Mesodermal cell (in vitro differentiated cells): ENCODE measurements at regions not wholly inside any gene's neighbourhood (a gene's known extent, or its start where the extent isn't known, plus 50 kb on each side); places are given as distances from the start of the nearest gene placed in this dataset.

Source experiments
- H3K27ac ChIP-seq: 2 replicates; pipeline ENCODE4 v1.7.0; 2013; ENCODE audit warnings: mild to moderate bottlenecking, low read depth, low read length, moderate library complexity; ENCODE audit not compliant: severe bottlenecking
- H3K36me3 ChIP-seq: 2 replicates; pipeline ENCODE4 v1.7.1; 2013; ENCODE audit warnings: mild to moderate bottlenecking, low read length, moderate library complexity; ENCODE audit not compliant: control insufficient read depth, insufficient read depth
- H3K4me1 ChIP-seq: one replicate; pipeline ENCODE4 v1.7.1; 2013; ENCODE audit warnings: mild to moderate bottlenecking, low read length; ENCODE audit not compliant: insufficient read depth, control insufficient read depth, poor library complexity, severe bottlenecking
- H3K4me3 ChIP-seq: 2 replicates; pipeline ENCODE4 v1.7.0; 2013; ENCODE audit warnings: low read length, control low read depth, mild to moderate bottlenecking; ENCODE audit not compliant: insufficient read depth, poor library complexity, severe bottlenecking; ENCODE audit errors: extremely low read depth
- H3K9me3 ChIP-seq: 2 replicates; pipeline ENCODE4 v1.7.1; 2013; ENCODE audit warnings: mild to moderate bottlenecking, low read length, moderate library complexity; ENCODE audit not compliant: control insufficient read depth
- WGBS, 2 experiments: methylation state at CpG; one replicate each; pipeline ENCODE4 v1.1.5; 2013; ENCODE audit warnings: missing lambda C conversion rate in 2 of 2; ENCODE audit not compliant: insufficient coverage in 2 of 2; 5-methylcytosine and 5-hydroxymethylcytosine counted together

DNA sequence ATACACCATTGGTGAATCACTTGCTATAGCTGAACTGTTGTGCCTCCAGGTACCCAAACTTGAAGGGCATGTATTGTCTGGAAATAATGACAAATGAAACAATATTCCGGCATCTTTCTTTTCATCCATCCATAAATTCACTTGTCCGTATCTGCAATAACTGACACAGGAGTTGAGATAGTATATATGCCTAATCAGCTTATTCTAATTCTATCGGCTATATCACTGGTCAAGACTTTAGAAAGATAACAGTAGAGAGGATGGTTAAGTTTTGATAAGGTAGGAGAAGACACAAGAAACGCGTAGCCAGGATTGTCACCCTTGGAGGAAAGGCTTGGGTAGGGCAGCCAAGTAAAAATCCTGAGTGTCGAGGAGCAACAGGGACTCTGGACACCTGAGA is 1634.6 kb upstream of the CELF4 start:
- Histone ChIP-seq H3K4me3 (no peak overlapping the region), H3K4me1 (no peaks in the 10 kb centered on the region), H3K36me3 (no peaks in the 10 kb centered on the region), H3K9me3 (no peaks in the 10 kb centered on the region), H3K27ac (no peak overlapping the region)
- 83 to 97% methylated on average over 2 to 3 of the region's 6 CpGs for WGBS, 2 experiments

DNA sequence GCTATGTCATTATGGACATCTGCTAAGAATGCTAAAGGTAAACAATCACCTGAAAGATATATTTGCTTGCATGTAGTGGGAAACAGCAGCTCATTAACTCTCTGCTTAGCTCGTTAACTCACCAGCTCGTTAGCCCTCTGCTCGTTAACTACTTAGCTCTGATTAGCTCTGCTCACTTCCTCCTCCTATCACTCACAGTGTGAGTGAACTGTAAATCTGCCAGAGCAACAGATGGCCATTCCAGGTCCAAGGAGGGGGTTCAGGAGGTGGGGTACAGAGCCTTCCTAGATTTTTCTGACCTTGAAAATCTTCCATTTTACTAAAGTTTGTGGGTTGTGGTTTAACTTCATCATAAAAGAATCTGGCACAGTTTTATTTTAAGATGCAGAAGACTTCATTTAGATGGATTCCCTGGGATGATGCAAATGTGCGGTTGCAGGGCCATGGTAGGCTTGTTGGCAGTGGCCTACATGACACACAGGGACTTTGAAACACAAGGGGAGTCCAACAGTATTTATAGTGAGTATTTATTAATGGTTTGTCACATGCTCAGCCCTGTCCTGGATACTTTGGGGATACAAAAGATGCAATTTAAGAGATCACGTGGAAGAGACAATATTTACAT is 1633.7 kb upstream of the CELF4 start:
- H3K36me3 ChIP-seq = no peaks in the 10 kb centered on the region
- H3K4me3 ChIP-seq = no peak overlapping the region
- H3K27ac ChIP-seq = no peak overlapping the region
- H3K4me1 ChIP-seq = no peaks in the 10 kb centered on the region
- 89 to 100% methylated on average over 1 to 4 of the region's 5 CpGs for WGBS, 2 experiments
- no peaks in the 10 kb centered on the region for H3K9me3 ChIP-seq

DNA sequence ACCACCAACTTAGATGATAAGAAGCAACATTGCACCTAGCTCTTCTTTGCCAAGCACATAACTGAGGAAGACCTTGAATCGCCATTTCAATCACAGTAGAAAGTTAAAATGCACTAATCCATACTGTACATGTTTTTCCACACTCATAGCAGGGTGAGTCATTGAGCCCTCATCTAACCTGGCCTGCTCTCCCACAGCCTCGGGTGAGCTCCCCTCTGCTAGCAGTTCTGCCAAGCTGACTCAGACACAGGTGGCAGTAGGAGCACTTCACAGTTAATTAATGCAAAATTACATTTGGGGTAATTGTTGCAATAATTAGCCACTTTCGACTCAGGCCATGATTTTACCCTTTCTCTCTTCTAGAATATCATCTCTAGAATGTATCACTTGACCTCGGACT is 1632.8 kb upstream of the CELF4 start:
- H3K9me3 ChIP-seq = no peaks in the 10 kb centered on the region
- H3K36me3 ChIP-seq = no peaks in the 10 kb centered on the region
- no peak overlapping the region for H3K4me3 ChIP-seq
- WGBS, 2 experiments = 88 to 100% methylated on average over 1 to 3 of the region's 4 CpGs
- H3K27ac ChIP-seq = no peak overlapping the region
- no peaks in the 10 kb centered on the region for H3K4me1 ChIP-seq

DNA sequence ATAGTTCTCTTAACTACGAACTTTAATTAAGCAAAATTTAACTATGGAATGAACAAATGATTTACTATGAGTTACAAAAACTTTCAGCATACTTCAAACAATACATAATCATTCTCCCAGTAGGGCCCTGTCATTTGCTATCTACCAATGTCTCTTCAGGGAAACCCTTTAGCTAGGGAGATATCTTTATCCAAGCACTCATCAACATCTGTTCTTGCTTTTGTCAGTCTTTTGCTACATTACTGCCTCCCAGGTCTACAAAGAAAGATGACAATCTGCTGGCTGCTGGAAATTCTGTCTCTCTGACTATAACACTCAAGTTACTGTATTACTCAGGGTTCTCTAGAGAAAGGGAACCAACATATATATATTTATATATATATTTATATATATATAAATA is 1626.3 kb upstream of the CELF4 start:
- whole genome bisulfite sequencing, 2 experiments = no CpG with 5 or more reads among the region's 1 CpG

DNA sequence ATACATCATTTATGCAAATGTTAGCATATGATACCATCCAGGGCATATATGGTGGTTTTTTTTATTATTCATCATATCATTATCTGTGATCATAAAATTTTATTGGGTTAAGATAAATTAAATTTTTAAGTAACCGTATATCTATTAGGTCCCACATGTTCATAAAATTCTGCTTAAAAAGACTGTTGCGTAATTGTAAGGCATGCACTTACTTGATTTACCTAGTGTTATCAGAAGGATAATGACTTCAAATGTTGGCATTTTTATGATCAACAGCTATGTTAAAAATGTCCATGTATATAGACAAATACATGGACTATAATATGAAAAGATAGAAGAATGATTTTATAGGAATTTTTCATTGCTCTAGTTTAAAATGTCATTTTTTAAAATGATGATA is 1625.5 kb upstream of the CELF4 start:
- H3K4me1 ChIP-seq = no peaks in the 10 kb centered on the region
- H3K36me3 ChIP-seq = no peaks in the 10 kb centered on the region
- H3K27ac ChIP-seq = no peak overlapping the region
- 80% methylated on average over 1 of the region's 2 CpGs; no CpG with 5 or more reads in 1 of the 2 experiments for WGBS, 2 experiments
- H3K4me3 ChIP-seq = no peak overlapping the region
- H3K9me3 ChIP-seq = no peaks in the 10 kb centered on the region

More for the DNA sequence above, 1626.3 kb upstream of the CELF4 start:
- no peaks in the 10 kb centered on the region for H3K36me3 ChIP-seq
- no peak overlapping the region for H3K27ac ChIP-seq
- H3K9me3 ChIP-seq = no peaks in the 10 kb centered on the region
- H3K4me1 ChIP-seq = no peaks in the 10 kb centered on the region
- H3K4me3 ChIP-seq = no peak overlapping the region

DNA sequence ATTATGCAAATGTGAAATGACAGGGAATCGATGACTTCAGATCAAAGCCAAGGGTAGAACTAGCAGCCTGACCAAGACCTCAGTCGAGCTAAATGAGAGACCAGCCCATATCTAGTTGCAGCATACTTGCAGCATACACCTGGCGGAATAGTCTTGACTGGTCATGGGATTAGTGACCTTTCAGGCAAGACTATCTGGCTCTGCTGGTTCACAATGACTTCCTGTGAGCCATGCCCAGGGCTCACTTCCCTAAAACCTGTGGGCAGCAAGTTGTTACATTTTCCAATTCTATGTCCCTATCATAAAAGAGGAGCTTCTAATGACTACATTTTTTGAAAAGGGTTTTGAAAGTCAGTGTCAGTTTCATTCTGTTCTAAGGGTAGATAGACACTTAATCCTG is 1624.9 kb upstream of the CELF4 start:
- no peaks in the 10 kb centered on the region for H3K4me1 ChIP-seq
- H3K9me3 ChIP-seq = no peaks in the 10 kb centered on the region
- H3K36me3 ChIP-seq = no peaks in the 10 kb centered on the region
- no peak overlapping the region for H3K4me3 ChIP-seq
- no peak overlapping the region for H3K27ac ChIP-seq
- 85 to 97% methylated on average over 3 of the region's 3 CpGs for WGBS, 2 experiments

DNA sequence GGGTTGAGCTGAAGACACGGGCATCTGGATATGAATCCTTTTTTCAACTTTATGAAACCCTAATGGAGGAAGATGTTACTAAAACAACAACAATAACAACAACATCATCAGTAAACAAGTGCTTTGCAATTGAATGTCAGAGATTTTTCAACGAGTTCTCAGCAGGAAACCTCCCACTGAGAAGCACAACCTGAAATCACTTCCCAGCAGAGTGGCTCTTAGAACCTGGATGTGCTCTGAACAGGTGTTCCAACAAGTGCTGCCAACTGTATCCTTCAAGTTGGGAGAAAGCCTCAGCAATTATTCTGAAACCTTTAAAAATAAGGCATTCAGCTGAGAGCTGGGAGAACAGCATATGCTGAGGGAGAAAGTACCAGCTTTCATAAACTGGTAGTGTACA is 1622.7 kb upstream of the CELF4 start:
- H3K9me3 ChIP-seq = no peaks in the 10 kb centered on the region
- H3K4me3 ChIP-seq = no peak overlapping the region
- H3K36me3 ChIP-seq = no peaks in the 10 kb centered on the region
- H3K4me1 ChIP-seq = no peaks in the 10 kb centered on the region
- WGBS, 2 experiments = no CpG with 5 or more reads among the region's 2 CpGs
- no peak overlapping the region for H3K27ac ChIP-seq

DNA sequence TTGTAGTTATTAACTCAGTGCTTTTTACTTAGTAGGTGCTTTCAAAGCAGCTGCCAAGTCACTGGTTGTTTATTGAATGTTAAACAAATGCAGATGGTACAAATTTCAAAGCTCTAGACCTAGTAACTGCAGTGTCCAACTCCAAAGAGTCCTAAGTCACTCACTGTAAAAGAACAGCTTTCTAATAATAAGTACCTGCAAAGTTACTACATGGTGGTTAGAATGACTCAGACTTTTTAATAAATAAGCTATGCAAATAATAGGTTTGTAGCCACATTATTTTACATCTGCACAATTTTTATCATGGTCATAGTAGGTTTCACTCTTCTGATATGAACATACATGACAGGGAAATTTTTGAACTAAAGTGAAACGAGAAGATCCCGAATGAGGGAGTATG is 1620.4 kb upstream of the CELF4 start:
- H3K36me3 ChIP-seq = no peaks in the 10 kb centered on the region
- no peaks in the 10 kb centered on the region for H3K9me3 ChIP-seq
- H3K4me3 ChIP-seq = no peak overlapping the region
- WGBS, 2 experiments = 80 to 100% methylated on average over 1 to 2 of the region's 2 CpGs
- H3K4me1 ChIP-seq = no peaks in the 10 kb centered on the region
- H3K27ac ChIP-seq = no peak overlapping the region

DNA sequence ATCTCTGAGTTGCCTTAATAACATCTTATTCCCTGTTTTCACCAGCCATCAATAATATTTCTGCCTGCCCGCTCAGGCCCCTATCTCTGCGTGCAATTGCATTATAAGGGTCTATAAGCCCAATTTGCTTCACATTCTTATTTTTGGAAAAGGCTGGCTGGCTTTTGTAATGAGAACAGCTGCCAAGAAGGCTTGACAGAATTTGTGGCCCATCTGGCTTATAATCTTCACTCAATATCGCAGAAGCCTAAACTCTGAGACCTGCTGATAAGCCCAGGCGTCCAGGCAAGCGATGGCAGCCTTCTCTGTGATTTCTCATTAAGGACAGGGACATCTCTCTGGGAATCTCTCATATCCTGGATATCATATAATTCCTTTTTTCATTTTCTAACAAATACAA is 1618.6 kb upstream of the CELF4 start:
- Histone ChIP-seq H3K36me3 (no peaks in the 10 kb centered on the region), H3K9me3 (no peaks in the 10 kb centered on the region), H3K4me1 (no peaks in the 10 kb centered on the region), H3K4me3 (no peak overlapping the region), H3K27ac (no peak overlapping the region)
- WGBS, 2 experiments = 78 to 87% methylated on average over 2 to 3 of the region's 5 CpGs

DNA sequence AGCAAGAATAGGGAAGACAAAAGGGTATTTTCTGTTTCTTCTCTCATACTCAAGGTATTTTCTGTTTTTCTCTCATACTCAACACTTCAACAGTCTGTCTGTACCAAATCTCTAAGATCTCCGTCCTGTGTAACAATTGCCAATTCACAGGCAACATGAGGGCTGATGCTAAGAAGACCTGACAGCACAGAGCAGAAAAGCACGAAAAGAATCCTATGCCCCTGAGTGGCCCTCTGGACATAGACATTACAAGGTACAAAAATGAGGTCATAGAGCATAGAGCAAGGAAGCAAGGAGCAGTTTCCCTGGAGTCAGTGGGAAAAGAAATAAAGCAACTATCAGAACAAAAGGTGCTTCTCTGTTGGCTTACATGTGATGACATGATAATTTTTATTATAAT is 1612.6 kb upstream of the CELF4 start:
- no peaks in the 10 kb centered on the region for H3K9me3 ChIP-seq
- no peak overlapping the region for H3K27ac ChIP-seq
- no peaks in the 10 kb centered on the region for H3K4me1 ChIP-seq
- 71 to 100% methylated on average over 1 of the region's 2 CpGs for WGBS, 2 experiments
- H3K36me3 ChIP-seq = no peaks in the 10 kb centered on the region
- no peak overlapping the region for H3K4me3 ChIP-seq

DNA sequence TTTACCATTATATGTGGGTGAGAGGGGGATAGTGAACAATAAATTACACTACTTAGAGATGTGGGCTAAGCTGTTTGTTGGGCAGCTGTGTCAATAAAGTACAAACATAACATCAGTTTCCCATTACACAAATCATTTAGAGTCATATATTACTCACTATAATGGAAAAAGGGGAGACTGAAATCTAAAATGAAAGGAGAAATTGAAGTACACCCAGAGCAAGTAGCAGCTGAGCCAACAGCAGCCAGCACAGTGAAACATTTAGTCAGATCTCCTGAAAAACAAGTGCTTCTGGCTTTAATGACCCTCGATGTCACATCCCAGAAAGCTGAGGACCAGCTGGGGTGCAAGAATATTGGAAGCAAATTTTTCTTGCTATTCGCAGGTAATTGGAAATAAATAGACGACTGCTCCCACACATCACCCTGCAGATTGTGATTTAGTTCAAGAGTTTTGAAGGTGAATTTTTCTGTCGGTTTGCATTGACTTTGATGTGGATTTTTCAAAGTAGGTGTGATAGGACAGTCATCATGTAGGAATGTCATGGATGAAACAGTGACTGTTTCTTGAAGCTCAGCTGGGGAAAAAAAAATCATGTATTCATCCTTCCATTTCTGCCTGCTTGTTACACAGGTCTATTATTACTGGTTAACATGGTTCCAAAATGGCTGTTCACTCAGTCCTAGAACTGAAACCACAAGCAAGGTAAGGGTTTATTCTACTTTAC is 1607.3 kb upstream of the CELF4 start:
- Histone ChIP-seq H3K9me3 (no peaks in the 10 kb centered on the region), H3K27ac (no peak overlapping the region), H3K4me1 (no peaks in the 10 kb centered on the region), H3K4me3 (no peak overlapping the region), H3K36me3 (no peaks in the 10 kb centered on the region)
- WGBS, 2 experiments = 79 to 92% methylated on average over 2 of the region's 4 CpGs
